ENCODE measurements at regions not wholly inside any gene's neighbourhood (a gene's known extent, or its start where the extent isn't known, plus 50 kb on each side); places are given as distances from the start of the nearest gene placed in this dataset.

DNA sequence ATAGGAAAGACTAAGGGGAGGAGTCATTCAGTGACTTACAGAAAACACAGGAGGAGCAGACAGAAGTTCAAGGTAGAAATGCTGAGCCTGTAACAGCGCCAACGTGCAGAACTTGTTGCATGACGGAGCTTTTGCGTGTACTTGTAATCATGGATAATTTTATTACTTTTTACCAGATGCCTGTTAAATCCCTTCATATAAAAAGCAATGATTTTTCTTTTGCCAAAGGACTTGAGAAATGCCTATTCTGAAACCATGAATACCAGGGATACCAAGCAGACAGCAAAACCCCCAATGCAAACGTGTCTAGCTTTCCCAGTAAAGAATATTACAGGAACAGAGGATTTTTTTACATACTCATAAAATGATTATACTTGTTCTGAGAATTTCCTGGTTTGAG lies 163.6 kb upstream of the GSC start:
- no peak for ATAC-seq

DNA sequence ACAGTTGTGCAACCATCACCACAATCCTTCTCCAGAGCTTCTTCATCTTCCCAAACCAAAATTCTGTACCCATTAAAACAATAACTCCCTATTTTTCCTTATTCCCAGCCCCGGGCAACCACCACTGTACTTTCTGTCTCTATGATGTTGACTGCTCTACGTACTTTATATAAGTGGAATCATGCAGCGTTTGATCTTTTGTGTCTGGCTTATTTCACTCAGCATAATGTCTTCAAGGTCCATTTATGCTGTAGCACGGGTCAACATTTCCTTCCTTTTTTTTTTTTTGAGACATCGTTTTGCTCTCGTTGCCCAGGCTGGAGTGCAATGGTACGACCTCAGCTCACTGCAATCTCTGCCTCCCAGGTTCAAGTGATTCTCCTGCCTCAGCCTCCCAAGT lies 162.7 kb upstream of the GSC start:
- no peak for ATAC-seq
- intact Hi-C loops (cut with micrococcal nuclease) = no loop called here
- DNase-seq = no peak

More for the DNA sequence above, 163.6 kb upstream of the GSC start:
- no peak for DNase-seq
- intact Hi-C loops (cut with micrococcal nuclease) = no loop called here

DNA sequence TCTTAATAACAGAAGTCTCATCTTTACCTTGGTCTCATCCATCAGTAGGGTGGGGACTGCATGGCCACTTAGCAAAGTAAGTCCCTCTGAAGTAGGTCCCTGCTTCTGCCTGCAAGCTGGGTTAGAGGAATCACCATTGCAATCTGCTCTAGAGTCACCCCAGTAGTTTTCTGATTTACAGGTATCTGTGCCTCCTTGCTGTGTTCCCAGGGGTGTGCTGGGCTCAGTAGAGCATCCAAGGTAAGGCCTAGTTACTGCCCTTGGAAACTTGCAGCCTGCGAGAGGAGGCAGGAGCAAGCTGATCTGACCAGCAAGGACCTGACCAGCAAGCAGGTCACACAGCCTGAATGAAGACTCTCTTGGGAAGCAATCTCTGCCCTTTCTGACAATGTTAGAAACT lies 160.8 kb upstream of the GSC start:
- DNase-seq (no peak), ATAC-seq (no peak)
- intact Hi-C loops (cut with micrococcal nuclease) = no loop called here

DNA sequence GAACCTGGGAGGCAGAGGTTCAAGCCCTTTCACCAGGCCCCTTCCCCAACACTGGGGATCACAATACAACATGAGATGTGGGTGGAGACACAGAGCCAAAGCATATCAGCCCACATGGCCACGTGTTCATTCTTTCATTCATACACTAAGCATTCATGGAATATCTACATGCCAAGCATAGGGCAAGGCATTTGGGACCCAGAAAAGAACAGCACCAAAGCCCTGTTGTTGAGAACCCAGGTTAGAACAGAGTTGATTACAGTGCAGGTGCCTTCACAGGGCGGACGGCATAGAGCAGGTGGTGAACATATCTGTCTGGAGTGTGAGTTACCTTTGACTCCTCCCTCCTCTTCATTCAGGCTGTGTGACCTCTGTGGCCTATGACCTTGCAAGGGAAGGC lies 159.4 kb upstream of the GSC start:
- no peak for DNase-seq
- ATAC-seq = no peak
- intact Hi-C loops (cut with micrococcal nuclease) = no loop called here

DNA sequence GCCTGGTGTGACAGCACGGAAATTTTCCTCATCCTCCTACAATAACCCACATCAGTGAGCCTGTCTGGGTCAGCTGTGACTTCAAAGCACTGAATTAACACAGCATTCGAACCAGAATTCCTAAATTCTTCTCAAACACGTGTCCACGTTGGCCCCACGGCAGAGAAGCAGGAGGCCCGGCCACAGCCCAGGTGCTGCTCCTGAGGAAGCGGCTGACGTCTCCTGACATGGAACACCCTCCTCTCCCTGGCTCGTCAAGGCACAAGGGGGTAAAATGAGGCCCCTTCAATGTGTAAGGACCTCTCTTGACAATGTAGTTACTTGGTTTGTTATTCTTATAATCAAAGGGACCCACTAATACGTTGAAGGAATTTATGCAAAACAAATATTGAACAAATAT lies 156.3 kb upstream of the GSC start:
- intact Hi-C loops (cut with micrococcal nuclease) = no loop called here
- ATAC-seq (no peak), DNase-seq (no peak)

DNA sequence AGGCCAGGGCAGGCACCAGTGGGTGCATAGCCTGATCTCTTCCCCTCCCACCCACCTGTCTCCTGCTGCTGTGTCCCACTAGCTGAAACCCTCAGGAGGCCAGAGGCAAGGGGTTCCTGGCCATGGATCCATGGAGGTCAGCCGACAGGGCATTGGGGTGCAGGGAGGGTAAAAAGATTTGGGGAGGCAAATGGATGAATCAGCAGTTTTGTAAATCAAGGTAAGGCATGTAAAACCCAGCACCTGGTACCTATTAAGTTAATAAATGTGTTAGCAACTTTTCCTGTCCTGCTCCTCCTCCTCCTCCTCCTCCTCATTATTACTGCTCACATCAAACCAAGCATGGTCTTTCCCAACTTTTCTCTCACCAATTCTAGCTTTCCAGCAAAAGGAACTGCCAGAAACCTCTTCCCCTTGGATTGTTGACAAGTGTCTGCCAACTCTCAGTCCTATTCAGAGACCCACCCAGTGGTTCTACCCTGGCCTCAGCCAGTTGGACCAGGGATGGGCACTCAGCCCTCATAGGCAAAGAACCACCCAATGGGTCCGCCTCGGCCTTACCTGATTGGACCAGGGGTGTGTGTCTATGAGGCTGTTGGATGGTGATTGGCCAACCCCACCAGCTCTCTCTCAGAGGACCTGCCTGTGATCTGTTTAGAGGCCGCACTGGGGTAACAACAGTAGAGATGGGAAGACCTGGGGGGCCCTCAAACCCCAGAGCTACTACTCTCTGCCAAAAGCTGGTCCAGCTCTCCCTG lies 155.7 kb upstream of the GSC start:
- DNase-seq (no peak), ATAC-seq (no peak)
- intact Hi-C loops (cut with micrococcal nuclease) = no loop called here

DNA sequence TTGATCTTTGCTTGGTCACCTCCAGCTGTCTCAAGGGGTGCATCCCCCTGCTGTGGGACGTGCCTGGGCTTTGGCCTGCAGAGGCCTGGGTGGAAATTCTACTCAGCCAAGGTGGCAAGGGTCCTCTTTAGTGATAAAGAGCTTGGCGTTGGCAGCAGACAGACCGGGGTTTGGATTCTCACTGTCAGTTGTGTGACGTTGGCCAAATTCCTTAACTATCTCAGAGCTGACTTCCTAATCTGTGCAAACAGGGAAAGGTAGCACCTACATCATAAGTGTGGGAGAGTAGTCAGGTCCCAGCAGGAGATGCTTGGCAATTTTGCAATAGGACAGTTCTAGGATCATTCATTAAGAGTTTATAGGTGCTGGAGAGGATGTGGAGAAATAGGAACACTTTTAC lies 154.3 kb upstream of the GSC start:
- ATAC-seq (no peak), DNase-seq (no peak)
- intact Hi-C loops (cut with micrococcal nuclease) = no loop called here

DNA sequence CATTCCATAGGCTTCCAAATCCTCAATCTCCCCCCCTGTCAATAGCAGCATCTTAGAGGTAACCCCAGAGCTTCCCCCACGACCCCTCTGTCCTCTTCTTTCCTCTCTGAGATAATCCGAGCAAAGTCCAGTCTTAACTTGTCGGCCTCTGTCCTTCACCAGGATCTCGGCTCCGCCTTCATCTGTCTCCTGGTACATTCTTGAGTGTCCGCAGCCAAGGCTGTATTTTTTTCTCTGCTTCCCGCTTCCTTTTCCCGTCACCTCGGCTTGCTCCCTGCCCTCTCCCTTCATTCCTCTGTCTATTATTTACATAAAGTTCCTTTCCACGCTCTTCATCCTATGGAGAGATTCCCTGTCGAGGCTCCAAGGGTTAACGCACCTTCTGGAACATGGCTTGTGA lies 153.9 kb upstream of the GSC start:
- intact Hi-C loops (cut with micrococcal nuclease) = no loop called here
- DNase-seq = no peak
- no peak for ATAC-seq

DNA sequence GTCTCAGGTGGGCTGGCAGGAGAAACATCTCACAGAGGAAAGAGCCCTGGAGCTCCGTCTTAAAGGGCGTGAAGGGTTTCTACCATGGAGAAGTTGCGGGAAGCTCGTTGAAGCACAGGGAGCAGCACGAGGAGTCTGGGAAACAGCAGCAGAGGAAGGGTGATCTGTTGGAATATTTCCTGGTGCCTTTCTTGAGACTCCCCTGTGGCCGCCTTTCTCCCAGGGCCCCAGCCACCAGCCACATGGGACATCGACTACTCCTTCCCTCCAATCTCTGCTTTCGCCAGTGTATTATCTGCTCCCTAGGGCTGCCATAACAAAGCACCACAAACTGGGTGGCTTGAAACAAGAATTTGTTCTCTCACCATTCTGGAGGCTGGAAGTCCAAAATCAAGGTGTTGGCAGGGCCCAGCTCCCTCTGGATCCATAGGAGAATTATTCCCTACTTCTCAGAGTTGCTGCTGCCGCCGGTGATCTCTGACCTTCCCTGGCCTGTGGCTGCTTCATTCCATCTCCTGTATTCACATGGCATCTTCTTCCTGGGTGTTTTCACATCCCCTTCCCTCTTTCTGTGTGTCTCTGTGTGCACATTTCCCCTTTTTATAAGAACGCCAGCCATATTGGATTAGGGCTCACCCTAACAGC lies 152.8 kb upstream of the GSC start:
- intact Hi-C loops (cut with micrococcal nuclease) = no loop called here
- ATAC-seq (no peak), DNase-seq (no peak)

DNA sequence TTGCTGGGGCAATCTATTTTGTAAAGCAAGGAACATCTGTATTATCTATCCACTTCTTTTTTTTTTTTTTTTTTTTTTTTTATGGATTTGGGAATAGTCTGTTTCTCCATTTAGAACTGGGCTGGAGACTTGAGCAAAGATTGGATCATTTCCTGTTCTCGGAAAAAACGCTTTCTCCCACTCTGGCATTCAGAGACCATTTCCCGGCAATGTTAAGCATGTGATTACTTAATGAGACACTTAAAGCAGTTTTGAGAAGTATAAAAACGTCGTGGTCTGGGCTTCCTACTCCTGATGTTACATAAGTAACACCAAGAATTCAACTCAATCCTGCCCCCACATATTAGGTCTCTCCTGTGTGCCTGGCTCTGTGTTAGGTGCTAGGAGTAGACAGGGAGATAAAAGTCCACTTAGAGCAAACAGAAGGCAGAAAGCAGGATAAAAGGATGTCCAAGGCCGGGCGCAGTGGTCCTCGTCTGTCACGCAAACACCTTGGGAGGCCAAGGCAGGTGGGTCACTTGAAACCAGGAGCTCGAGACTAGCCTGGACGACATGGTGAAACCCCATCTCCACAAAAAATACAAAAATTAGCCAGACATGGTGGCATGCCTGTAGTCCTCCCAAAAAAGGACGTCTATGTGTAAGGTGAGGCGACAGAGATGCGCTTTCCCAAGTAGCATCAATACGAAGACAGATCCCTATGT lies 152.1 kb upstream of the GSC start:
- intact Hi-C loops (cut with micrococcal nuclease) = no loop called here
- no peak for DNase-seq
- peak; percentile 67 for ATAC-seq

DNA sequence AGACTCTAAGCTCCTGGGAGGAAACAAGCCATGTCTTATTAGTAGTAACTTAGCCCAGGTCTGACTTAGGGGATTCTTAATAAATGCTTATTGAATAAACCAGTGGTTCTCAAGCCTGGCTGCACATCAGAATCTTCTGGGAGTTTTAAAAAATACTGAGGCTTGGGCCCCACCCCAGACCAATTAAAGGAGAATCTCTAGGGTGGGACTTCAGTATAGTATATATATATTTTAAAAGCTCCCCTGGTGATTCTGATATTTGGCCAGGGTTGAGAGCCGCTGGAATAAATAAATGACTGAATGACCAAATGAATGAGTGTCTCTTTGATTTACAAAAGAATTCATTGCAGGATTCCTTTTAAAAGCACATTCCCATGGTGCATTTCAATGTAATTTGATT lies 151.5 kb upstream of the GSC start:
- DNase-seq (no peak), ATAC-seq (no peak)
- intact Hi-C loops (cut with micrococcal nuclease) = no loop called here

DNA sequence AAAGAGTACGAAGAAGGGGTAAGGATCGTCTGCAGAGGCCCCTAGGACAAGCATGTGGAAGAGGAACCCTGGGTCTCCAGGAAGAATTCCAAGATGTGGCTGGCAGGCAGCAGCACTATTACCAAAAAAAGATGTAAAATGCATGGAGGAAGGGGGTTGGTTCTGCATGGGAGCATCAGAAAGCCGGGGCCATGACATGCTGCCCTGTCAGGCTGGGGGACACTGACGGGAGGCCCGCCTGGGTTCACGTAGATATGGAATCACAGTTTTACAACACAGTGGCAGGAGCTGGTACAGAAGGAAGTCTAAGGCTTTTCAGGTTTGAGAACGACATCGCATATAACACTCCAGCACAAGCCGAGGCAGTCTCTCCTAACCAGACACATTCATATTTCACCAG lies 150.0 kb upstream of the GSC start:
- DNase-seq (no peak), ATAC-seq (no peak)
- intact Hi-C loops (cut with micrococcal nuclease) = no loop called here

DNA sequence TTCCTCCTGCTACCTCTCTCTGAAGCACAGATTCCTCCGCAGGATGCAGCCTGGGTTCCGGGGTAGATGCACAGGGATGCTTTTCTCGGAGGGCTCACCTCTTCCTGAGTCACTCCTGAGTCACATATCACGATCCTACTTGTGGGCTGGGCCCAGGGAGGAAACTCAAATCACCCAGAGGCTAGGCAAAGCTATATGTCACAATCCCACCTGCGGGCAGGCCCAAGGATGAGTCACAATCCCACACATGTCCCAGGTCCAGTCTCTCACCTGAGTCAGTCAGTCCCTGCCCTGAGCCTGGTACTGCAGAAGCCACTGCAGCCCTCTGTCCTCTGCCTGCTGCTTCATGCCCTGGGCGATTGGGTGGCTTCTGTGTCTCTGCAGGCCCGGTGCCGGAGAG lies 149.0 kb upstream of the GSC start:
- no peak for ATAC-seq
- intact Hi-C loops (cut with micrococcal nuclease) = no loop called here
- no peak for DNase-seq

DNA sequence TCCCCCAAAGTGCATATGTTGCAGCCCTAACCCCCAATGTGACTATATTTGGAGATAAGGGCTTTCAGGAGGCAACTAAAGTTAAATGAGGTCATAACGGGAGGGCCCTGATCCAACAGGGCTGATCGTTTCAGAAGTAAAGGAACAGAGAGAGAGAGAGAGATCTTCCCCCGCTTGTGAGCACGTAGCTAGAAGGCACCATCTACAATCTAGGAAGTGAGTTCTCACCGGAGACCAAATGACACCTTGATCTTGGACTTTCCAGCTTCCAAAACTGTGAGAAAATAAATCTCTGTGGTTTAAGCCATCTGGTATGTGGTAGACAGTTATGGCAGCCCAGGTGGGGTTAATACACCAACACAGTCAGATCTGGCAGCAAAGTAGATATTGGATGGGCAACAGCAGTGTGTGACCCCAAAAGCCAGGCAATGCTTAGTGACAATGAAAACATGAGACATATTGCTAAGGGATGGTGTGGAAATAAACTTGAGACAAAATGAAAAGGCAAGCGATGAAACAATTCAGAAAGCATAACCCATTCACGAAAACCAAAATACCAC lies 147.2 kb upstream of the GSC start:
- DNase-seq (no peak), ATAC-seq (no peak)
- intact Hi-C loops (cut with micrococcal nuclease) = no loop called here

DNA sequence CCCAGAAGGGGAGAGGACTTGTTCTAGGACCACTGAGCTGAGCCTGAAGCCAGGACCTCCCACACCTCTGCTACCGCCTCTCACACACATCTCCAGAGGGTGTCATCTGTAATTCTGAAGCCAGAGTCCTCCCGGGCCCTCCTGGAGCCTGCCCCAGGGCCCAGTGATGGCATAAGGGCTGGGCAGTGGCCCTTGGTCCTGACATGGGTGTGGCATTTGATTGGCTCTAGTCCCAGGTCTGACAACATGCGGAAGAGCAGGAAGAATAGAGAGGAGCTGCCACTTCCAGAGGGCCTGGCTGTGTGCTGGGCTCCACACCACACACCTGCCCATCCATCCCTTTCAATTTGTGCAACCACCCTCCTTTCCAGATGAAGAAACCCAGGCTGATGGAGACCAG lies 144.3 kb upstream of the GSC start:
- DNase-seq = no peak
- intact Hi-C loops (cut with micrococcal nuclease) = no loop called here
- ATAC-seq = no peak

DNA sequence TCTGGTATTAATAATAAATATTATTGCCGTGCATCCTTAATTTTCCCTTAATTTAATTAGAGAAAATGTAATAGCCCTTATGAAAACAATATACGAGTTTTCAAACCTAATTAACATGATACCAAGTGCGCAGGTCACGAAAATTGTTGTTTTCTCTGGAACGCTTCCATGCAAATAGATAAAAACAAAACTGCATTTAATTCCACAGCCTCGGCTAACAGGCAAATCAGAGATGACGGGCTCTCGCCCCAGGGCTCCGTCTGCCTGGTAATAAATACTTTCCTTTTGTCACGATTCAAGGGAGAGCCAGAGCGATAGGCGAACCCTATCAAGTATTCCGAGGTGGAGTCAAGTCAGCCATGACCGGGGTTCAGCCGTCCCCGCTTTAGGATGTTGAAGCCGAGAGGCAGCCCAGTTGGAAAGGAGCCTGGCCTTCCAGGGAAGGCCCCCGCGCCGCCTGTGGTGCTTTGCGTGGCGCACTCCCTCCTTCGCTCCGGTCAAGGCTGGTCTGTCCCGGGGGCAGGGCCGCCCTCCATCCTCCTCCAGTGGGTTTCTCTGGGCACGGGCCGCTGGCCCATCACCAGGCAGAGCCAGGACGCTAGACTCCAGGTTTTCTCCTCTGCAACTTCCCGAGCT lies 137.8 kb upstream of the GSC start:
- DNase-seq (no peak), ATAC-seq (no peak)
- intact Hi-C loops (cut with micrococcal nuclease) = no loop called here

DNA sequence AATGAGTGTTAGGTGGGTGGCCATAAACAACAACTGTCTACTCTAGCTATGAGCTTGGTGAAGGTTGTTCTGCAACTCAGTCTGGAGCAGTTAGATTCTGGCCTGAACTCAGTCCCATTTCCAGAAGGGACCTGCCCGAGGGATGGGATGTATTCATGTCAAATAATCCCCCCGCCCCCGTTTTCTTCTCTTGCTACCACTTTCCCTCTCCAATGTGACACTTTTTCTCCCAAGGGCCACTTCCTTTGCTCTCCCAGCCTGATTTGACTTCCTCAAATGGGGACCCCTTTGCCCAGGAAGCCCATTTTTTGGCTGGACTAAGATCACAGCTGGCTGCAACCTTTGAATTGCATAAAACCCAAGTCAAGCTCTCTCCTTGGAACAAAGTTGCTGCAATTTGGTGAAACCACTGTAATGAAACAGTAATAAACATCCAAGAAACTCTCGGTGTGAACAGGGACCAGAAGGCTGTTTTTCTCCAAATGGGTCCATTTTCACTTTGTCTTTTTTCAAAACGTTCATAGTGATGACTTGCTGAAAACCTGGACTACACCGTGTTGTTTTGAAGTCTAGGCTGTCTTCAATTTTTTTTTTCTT lies 137.2 kb upstream of the GSC start:
- ATAC-seq (peak; percentile 40), DNase-seq (no peak)
- intact Hi-C loops (cut with micrococcal nuclease) = no loop called here

DNA sequence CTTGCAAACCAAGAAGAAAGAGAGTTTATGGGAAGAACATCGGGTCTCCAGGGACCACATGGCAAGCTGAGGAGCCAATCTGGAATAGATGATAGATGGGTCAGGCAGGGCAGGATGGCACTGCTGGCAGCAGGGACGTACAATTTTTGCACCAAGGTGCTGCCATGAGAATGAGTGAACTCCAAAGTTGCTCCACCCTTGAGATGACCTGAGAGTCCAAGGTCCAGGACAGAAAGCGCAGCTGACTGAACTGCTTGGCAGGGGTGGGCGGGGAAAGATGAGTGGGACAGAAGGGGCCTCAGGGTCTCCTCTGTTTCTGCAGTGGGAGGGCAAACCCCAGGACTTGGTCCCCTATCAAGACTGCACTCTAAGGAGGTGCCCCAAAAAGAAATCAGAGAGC lies 136.7 kb upstream of the GSC start:
- no peak for ATAC-seq
- intact Hi-C loops (cut with micrococcal nuclease) = no loop called here
- no peak for DNase-seq

DNA sequence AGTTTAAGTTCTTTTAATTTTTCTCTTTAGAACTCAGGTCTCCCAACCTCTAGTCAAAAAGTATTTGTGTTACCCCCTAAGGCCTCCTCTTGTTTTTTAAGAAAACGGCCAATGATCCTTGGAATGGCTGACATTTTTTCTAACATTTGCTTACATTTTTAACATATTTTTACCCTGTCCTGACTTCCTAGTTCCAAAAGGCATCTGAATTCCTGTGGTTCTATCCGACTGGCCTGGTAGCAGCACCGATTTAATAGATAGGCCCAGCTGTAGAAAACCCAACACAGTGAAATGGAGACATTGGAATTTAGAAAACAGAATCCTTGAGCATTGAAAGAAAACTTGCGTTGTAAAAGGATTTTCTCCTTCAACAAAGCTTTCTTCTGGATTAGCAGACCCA lies 134.7 kb upstream of the GSC start:
- no peak for DNase-seq
- intact Hi-C loops (cut with micrococcal nuclease) = no loop called here

DNA sequence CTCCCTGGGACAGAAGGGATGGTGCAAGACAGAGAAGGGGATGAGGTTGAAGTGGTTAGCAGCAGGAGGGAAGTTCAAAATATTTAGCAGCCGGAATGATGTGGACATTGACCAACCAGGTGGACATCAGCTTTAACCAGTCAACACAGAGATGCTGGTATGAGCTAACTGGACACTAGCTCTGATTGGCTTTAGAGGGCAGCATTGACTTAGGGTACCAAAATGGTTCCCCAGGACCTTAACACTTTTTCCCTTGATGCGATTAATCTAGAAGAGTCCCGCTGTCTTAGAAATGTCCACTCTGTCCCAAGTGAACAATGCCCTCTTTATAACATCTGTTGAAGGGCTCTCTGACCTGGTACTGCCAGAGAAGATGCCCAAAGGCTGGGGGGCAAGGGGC lies 134.0 kb upstream of the GSC start:
- ATAC-seq (no peak), DNase-seq (no peak)
- intact Hi-C loops (cut with micrococcal nuclease) = no loop called here

More for the DNA sequence above, 134.7 kb upstream of the GSC start:
- no peak for ATAC-seq
